ENCODE measurements at regions not wholly inside any gene's neighbourhood (a gene's known extent, or its start where the extent isn't known, plus 50 kb on each side); places are given as distances from the start of the nearest gene placed in this dataset.

DNA sequence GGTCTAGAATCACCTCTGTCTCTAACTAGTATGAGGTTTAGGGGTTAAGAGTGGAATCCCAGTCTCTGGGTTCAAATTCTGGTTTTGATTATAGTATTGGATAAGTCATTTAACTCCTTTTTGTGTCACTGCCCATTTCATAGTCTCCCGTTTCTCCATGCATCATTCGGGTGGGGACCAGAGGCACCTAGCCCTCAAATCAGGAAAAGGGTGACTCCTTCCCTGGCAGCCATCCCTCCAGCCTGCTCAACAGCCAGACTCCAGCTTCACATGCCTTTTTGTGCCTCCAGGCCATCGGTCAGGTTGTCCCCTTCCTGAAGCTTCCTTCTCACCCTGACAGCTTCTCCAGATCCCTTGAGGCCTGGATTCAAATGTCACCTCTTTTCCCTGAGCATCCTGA lies 139.8 kb downstream of the DHX35 start:
- in situ Hi-C loops (cut with MboI), result no loop called here
- WGBS, 2 experiments (ENCODE audit: low coverage in 1 of 2, low lambda C conversion rate in 2 of 2, missing lambda C conversion rate in 2 of 2), result 20 to 24% methylated on average over 3 of the region's 3 CpGs

DNA sequence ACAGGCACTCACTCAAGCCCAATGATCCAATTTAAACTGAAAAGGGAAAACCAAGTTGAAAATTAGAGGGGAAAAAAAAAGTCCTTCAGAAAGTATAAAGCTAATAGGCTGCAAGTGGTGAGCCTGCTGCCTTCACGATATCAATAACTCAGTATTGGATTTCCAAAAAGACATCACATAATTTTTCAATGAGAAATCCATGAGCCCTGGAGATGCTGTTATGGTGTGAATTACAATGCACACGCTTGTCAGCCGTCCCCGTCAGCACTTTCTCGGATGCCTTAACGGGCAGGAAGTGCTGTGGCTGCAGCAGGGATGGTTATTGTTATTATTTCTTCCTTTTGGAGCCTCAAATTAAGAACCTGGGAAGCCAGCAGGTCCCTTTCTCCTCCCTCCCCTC lies 138.5 kb downstream of the DHX35 start:
- H3K4me2 ChIP-seq (ENCODE audit: unreplicated experiment), result no peak overlapping the region
- peaks cover 9% of the 10 kb centered on the region for H3K27me3 ChIP-seq (replicated peaks; ENCODE audit: insufficient read depth)
- no peak overlapping the region for H3K9ac ChIP-seq
- TF ChIP-seq EZH2 (IDR thresholded peaks at IDR 0.05; ENCODE audit: insufficient read depth, poor library complexity, severe bottlenecking), result no peak
- H3K36me3 ChIP-seq (ENCODE audit: low read depth), result no peaks in the 10 kb centered on the region
- H3K27ac ChIP-seq, result no peak overlapping the region
- in situ Hi-C loops (cut with MboI), result no loop called here
- H4K20me1 ChIP-seq (ENCODE audit: insufficient read depth), result no peaks in the 10 kb centered on the region
- H3F3A ChIP-seq (ENCODE audit: insufficient read depth), result no peaks in the 10 kb centered on the region
- no peak overlapping the region for H3K4me3 ChIP-seq
- no peaks in the 10 kb centered on the region for H3K79me2 ChIP-seq (ENCODE audit: insufficient read depth)
- H3K4me1 ChIP-seq (ENCODE audit: insufficient read depth), result no peaks in the 10 kb centered on the region
- no peaks in the 10 kb centered on the region for H3K9me3 ChIP-seq (ENCODE audit: low read depth)
- no peak overlapping the region for H2AFZ ChIP-seq
- no peaks in the 10 kb centered on the region for H3K9me2 ChIP-seq (ENCODE audit: insufficient read depth)
- 45 to 52% methylated on average over 6 of the region's 6 CpGs for WGBS, 2 experiments (ENCODE audit: low coverage in 1 of 2, low lambda C conversion rate in 2 of 2, missing lambda C conversion rate in 2 of 2)
- DNase-seq, result no peak

More for the DNA sequence above, 139.8 kb downstream of the DHX35 start:
- Histone ChIP-seq H3K27ac (no peak overlapping the region), H3K9me2 (ENCODE audit: insufficient read depth) (no peaks in the 10 kb centered on the region), H3K4me1 (ENCODE audit: insufficient read depth) (no peaks in the 10 kb centered on the region), H3K4me2 (ENCODE audit: unreplicated experiment) (no peak overlapping the region), H3K9me3 (ENCODE audit: low read depth) (no peaks in the 10 kb centered on the region), H3F3A (ENCODE audit: insufficient read depth) (no peaks in the 10 kb centered on the region), H3K27me3 (replicated peaks; ENCODE audit: insufficient read depth) (peaks cover 9% of the 10 kb centered on the region), H3K4me3 (no peak overlapping the region), H4K20me1 (ENCODE audit: insufficient read depth) (no peaks in the 10 kb centered on the region), H3K36me3 (ENCODE audit: low read depth) (no peaks in the 10 kb centered on the region), H3K79me2 (ENCODE audit: insufficient read depth) (no peaks in the 10 kb centered on the region), H3K9ac (no peak overlapping the region), H2AFZ (no peak overlapping the region)
- TF ChIP-seq EZH2 (IDR thresholded peaks at IDR 0.05; ENCODE audit: insufficient read depth, poor library complexity, severe bottlenecking) (no peak), EZH2phosphoT487 (IDR thresholded peaks at IDR 0.05; ENCODE audit: insufficient read depth, low read depth) (no peak)
- DNase-seq, result peak; percentile 12

DNA sequence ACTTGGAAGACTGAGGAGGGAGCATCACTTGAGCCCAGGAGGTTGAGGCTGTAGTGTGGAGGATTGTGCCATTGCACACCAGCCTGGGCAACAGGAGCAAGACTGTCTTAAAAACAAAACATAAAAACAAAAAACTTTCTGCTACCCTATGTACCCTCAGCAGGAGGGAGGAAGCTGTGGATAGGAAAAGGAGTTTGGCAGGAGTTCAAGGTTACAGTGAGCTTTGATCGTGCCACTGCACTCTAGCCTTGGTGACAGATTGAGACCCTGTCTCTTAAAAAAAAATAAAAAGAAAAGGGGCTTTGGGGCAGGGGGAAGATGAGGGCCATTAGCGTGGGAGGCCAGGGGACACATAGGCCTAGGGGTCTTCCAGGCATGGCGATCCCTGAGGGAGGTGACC lies 135.7 kb downstream of the DHX35 start:
- no peak for TF ChIP-seq EZH2phosphoT487 (IDR thresholded peaks at IDR 0.05; ENCODE audit: insufficient read depth, low read depth)
- TF ChIP-seq EZH2 (IDR thresholded peaks at IDR 0.05; ENCODE audit: insufficient read depth, poor library complexity, severe bottlenecking), result no peak

DNA sequence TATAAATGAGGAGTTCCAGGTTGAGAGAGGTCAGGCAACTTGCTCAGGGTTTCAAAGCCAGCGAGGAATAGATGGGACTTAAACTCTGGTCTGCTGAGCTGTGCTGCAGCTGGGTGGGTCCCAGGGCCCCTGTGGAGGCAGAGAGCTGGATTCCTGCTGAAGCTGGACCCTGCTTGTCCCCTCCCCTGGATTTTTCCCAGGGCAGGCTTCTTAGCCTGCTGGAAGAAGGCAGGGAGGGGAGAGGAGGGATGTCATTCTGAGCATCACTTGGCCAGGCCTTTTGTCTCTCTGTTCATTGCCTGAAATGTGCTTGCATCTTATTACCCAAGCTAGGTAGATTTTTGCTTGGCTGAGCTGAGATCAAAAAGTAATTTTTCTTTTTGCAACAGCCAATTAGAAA lies 133.7 kb downstream of the DHX35 start:
- TF ChIP-seq EZH2phosphoT487 (IDR thresholded peaks at IDR 0.05; ENCODE audit: insufficient read depth, low read depth), result no peak
- TF ChIP-seq EZH2 (IDR thresholded peaks at IDR 0.05; ENCODE audit: insufficient read depth, poor library complexity, severe bottlenecking), result no peak
- Histone ChIP-seq H4K20me1 (ENCODE audit: insufficient read depth) (no peaks in the 10 kb centered on the region), H3K79me2 (ENCODE audit: insufficient read depth) (no peaks in the 10 kb centered on the region), H3K4me3 (no peak overlapping the region), H3K27me3 (replicated peaks; ENCODE audit: insufficient read depth) (peaks cover 9% of the 10 kb centered on the region), H3K4me1 (ENCODE audit: insufficient read depth) (no peaks in the 10 kb centered on the region), H3K27ac (no peak overlapping the region), H3K4me2 (ENCODE audit: unreplicated experiment) (no peak overlapping the region), H3F3A (ENCODE audit: insufficient read depth) (no peaks in the 10 kb centered on the region), H3K9me3 (ENCODE audit: low read depth) (no peaks in the 10 kb centered on the region), H3K9ac (no peak overlapping the region), H3K36me3 (ENCODE audit: low read depth) (no peaks in the 10 kb centered on the region), H3K9me2 (ENCODE audit: insufficient read depth) (no peaks in the 10 kb centered on the region), H2AFZ (no peak overlapping the region)
- WGBS, 2 experiments (ENCODE audit: low coverage in 1 of 2, low lambda C conversion rate in 2 of 2, missing lambda C conversion rate in 2 of 2), result 55 to 60% methylated on average over 1 of the region's 1 CpG
- DNase-seq, result no peak
- in situ Hi-C loops (cut with MboI), result no loop called here

More for the DNA sequence above, 135.7 kb downstream of the DHX35 start:
- no peaks in the 10 kb centered on the region for H3K79me2 ChIP-seq (ENCODE audit: insufficient read depth)
- no peaks in the 10 kb centered on the region for H3K9me2 ChIP-seq (ENCODE audit: insufficient read depth)
- no peaks in the 10 kb centered on the region for H3K9me3 ChIP-seq (ENCODE audit: low read depth)
- H3K27ac ChIP-seq, result no peak overlapping the region
- no peak for DNase-seq
- no peaks in the 10 kb centered on the region for H3K36me3 ChIP-seq (ENCODE audit: low read depth)
- H3K4me3 ChIP-seq, result no peak overlapping the region
- no peaks in the 10 kb centered on the region for H4K20me1 ChIP-seq (ENCODE audit: insufficient read depth)
- H3K9ac ChIP-seq, result no peak overlapping the region
- in situ Hi-C loops (cut with MboI), result no loop called here
- WGBS, 2 experiments (ENCODE audit: low coverage in 1 of 2, low lambda C conversion rate in 2 of 2, missing lambda C conversion rate in 2 of 2), result 39 to 42% methylated on average over 3 of the region's 3 CpGs
- peaks cover 9% of the 10 kb centered on the region for H3K27me3 ChIP-seq (replicated peaks; ENCODE audit: insufficient read depth)
- H2AFZ ChIP-seq, result no peak overlapping the region
- H3K4me1 ChIP-seq (ENCODE audit: insufficient read depth), result no peaks in the 10 kb centered on the region
- no peak overlapping the region for H3K4me2 ChIP-seq (ENCODE audit: unreplicated experiment)
- no peaks in the 10 kb centered on the region for H3F3A ChIP-seq (ENCODE audit: insufficient read depth)

DNA sequence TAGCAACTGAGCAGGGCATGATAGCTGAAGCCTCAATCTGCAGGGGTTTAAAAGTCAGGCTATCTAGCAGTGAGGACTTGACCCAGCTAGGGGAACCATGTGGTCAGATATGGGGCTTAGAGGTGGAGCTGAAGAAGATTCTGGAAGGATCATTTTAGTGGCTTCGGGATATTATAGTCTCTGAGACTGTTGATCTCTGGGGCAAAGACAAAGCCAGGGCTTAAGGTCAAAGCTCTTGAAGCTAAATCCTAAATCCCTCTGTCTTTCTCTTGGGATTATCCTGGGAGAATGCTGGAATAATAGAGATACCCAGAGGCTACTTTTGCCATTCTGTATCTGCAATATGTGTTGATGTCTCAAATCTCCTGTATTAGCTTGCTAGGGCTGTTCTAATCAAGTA lies 132.2 kb downstream of the DHX35 start:
- Histone ChIP-seq H4K20me1 (ENCODE audit: insufficient read depth) (no peaks in the 10 kb centered on the region), H3K4me3 (no peak overlapping the region), H3K9me3 (ENCODE audit: low read depth) (no peaks in the 10 kb centered on the region), H3K9me2 (ENCODE audit: insufficient read depth) (no peaks in the 10 kb centered on the region), H3K27ac (no peak overlapping the region), H3F3A (ENCODE audit: insufficient read depth) (no peaks in the 10 kb centered on the region), H3K27me3 (replicated peaks; ENCODE audit: insufficient read depth) (peaks cover 9% of the 10 kb centered on the region), H3K4me1 (ENCODE audit: insufficient read depth) (no peaks in the 10 kb centered on the region), H3K36me3 (ENCODE audit: low read depth) (no peaks in the 10 kb centered on the region), H2AFZ (no peak overlapping the region), H3K4me2 (ENCODE audit: unreplicated experiment) (no peak overlapping the region), H3K9ac (no peak overlapping the region), H3K79me2 (ENCODE audit: insufficient read depth) (no peaks in the 10 kb centered on the region)
- TF ChIP-seq EZH2 (IDR thresholded peaks at IDR 0.05; ENCODE audit: insufficient read depth, poor library complexity, severe bottlenecking) (no peak), EZH2phosphoT487 (IDR thresholded peaks at IDR 0.05; ENCODE audit: insufficient read depth, low read depth) (no peak)
- no peak for DNase-seq
- 74 to 93% methylated on average over 1 of the region's 1 CpG for WGBS, 2 experiments (ENCODE audit: low coverage in 1 of 2, low lambda C conversion rate in 2 of 2, missing lambda C conversion rate in 2 of 2)
- in situ Hi-C loops (cut with MboI), result no loop called here
